GM12878 (cell line): ENCODE measurements at regions not wholly inside any gene's neighbourhood (a gene's known extent, or its start where the extent isn't known, plus 50 kb on each side); places are given as distances from the start of the nearest gene placed in this dataset.

ENCODE experiments used
- CEBPB ChIP-seq, 2 experiments: fragments of 150-350 bp in 1 of 2; IDR thresholded peaks; 2 replicates each; pipeline ENCODE4 v1.6.1; 2012 to 2014; ENCODE audit warnings: low read depth in 2 of 2, low read length in 2 of 2, borderline replicate concordance in 1 of 2, inconsistent platforms in 1 of 2
- CREB1 ChIP-seq: IDR thresholded peaks from 2 replicates; pipeline ENCODE4 v1.6.1; 2012; ENCODE audit warnings: low read depth, mild to moderate bottlenecking, inconsistent platforms
- CTCF ChIP-seq, 3 experiments: IDR thresholded peaks in 2 of 3; conservative IDR thresholded peaks in 1 of 3; 2 replicates each; pipeline ENCODE4 v1.5.1; 2011; ENCODE audit warnings: low read depth in 3 of 3, low read length in 3 of 3, mild to moderate bottlenecking in 3 of 3, control low read depth in 2 of 3, moderate library complexity in 2 of 3, inconsistent platforms in 1 of 3, mixed read lengths in 1 of 3; ENCODE audit not compliant: control insufficient read depth in 2 of 3, insufficient read depth in 1 of 3; ENCODE audit errors: extremely low read depth in 1 of 3
- EZH2 ChIP-seq: IDR thresholded peaks from 2 replicates; pipeline ENCODE4 v1.6.1; 2012; ENCODE audit warnings: low read depth, mild to moderate bottlenecking, control low read depth, inconsistent platforms, low read length, borderline replicate concordance; ENCODE audit not compliant: control insufficient read depth
- NFYB ChIP-seq: IDR thresholded peaks from 2 replicates; pipeline ENCODE4 v1.6.1; 2011; ENCODE audit warnings: low read depth, mild to moderate bottlenecking, low read length, improper control_type of control experiment, moderate library complexity; ENCODE audit not compliant: insufficient read depth
- STAT3 ChIP-seq: IDR thresholded peaks from 2 replicates; pipeline ENCODE4 v1.6.1; 2011; ENCODE audit warnings: low read depth, low read length, improper control_type of control experiment
- TBL1XR1 ChIP-seq: IDR thresholded peaks from 2 replicates; pipeline ENCODE4 v1.6.1; 2012; ENCODE audit warnings: low read depth, low read length, improper control_type of control experiment
- TF ChIP-seq, protein P1 (sequence below): fragments of 450-650 bp; IDR thresholded peaks from 2 replicates; pipeline ENCODE4 v1.6.1; 2017; ENCODE audit warnings: mild to moderate bottlenecking

DNA sequence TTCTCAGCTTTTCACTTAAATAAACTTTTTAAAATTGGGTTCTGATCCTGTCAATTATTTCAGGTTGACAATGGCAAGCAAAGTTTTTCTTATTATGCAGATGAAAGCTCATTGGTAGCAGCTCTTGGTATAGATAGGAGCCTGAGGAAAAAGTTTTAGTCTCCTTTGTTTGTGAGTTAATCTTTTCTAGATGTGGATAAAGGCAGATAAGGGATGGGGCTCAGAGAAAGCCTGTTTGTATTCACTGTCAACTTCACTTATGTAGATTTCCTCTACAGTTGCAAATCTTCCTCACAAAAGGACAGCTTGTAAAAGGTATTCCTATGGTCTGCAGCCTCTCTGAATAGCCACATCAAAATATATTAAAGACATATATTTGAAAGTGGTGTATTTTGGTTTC is 224.5 kb upstream of the SPOPL start:
- TF ChIP-seq NFYB (no peak), CEBPB (IDR thresholded peaks at IDR 0.05; ENCODE audit: borderline replicate concordance in 1 of 2, low read depth in 2 of 2, low read length in 2 of 2) (no peak), TBL1XR1 (no peak), CREB1 (no peak), EZH2 (no peak), CTCF (IDR thresholded peaks at IDR 0.05 in 2 of 3, conservative IDR thresholded peaks at IDR 0.05 in 1 of 3; ENCODE audit: control insufficient read depth in 2 of 3, extremely low read depth in 1 of 3, insufficient read depth in 1 of 3, low read depth in 3 of 3, low read length in 3 of 3) (no peak), STAT3 (no peak)
- TF ChIP-seq, protein P1, sequence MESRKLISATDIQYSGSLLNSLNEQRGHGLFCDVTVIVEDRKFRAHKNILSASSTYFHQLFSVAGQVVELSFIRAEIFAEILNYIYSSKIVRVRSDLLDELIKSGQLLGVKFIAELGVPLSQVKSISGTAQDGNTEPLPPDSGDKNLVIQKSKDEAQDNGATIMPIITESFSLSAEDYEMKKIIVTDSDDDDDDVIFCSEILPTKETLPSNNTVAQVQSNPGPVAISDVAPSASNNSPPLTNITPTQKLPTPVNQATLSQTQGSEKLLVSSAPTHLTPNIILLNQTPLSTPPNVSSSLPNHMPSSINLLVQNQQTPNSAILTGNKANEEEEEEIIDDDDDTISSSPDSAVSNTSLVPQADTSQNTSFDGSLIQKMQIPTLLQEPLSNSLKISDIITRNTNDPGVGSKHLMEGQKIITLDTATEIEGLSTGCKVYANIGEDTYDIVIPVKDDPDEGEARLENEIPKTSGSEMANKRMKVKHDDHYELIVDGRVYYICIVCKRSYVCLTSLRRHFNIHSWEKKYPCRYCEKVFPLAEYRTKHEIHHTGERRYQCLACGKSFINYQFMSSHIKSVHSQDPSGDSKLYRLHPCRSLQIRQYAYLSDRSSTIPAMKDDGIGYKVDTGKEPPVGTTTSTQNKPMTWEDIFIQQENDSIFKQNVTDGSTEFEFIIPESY, result no peak
